HEK293 (cell line): ENCODE measurements at regions not wholly inside any gene's neighbourhood (a gene's known extent, or its start where the extent isn't known, plus 50 kb on each side); places are given as distances from the start of the nearest gene placed in this dataset.
"Not testable (repeated sequence)": the region's sequence is repeated elsewhere in the genome, so short reads cannot be mapped to it uniquely, and the experiment has no call there.

ENCODE experiments used
- CTCF ChIA-PET: fragments of 350-600 bp; formaldehyde crosslinking; extraction: SDS; loops from one replicate; lab custom pipeline; 2021; ENCODE audit warnings: antibody characterized with exemption; lab: Yijun Ruan, JAX
- POLR2A ChIA-PET: fragments of 300-600 bp; formaldehyde crosslinking; extraction: SDS; loops from one replicate; lab custom pipeline; 2020; ENCODE audit warnings: antibody characterized with exemption, inconsistent platforms; lab: Yijun Ruan, JAX
- H3K27ac ChIP-seq: fragments of 200-500 bp; sonication (Bioruptor generic); 2 replicates; pipeline ENCODE4 v1.5.1; 2014; ENCODE audit warnings: low read depth, low read length, control low read depth, inconsistent platforms; ENCODE audit errors: extremely low read depth
- H3K36me3 ChIP-seq, 2 experiments: fragments of 200-500 bp in 1 of 2; sonication (Bioruptor generic) in 1 of 2; 1 replicate in 1 of 2; 2 replicates in 1 of 2; pipeline ENCODE4 v1.5.1; 2014 to 2017; ENCODE audit warnings: inconsistent platforms in 2 of 2, low read length in 2 of 2; ENCODE audit not compliant: control insufficient read depth in 2 of 2, insufficient read depth in 1 of 2
- H3K4me1 ChIP-seq: fragments of 200-500 bp; sonication (Bioruptor generic); 2 replicates; pipeline ENCODE4 v1.5.1; 2014; ENCODE audit warnings: mild to moderate bottlenecking, low read length, inconsistent platforms; ENCODE audit not compliant: control insufficient read depth, insufficient read depth
- H3K4me3 ChIP-seq: 2 replicates; pipeline ENCODE4 v1.5.1; 2011; ENCODE audit warnings: low read depth, mild to moderate bottlenecking, control low read depth, low read length, moderate library complexity
- H3K9me3 ChIP-seq: fragments of 200-500 bp; sonication (Bioruptor generic); 2 replicates; pipeline ENCODE4 v1.5.1; 2014; ENCODE audit warnings: low read depth, low read length, inconsistent platforms; ENCODE audit not compliant: control insufficient read depth, insufficient read depth
- KLF1 ChIP-seq: fragments of 450-650 bp; formaldehyde crosslinking; IDR thresholded peaks from 2 replicates; pipeline ENCODE4 v1.5.1; 2016; ENCODE audit warnings: missing biosample characterization, missing genetic modification characterization
- ZFP69B ChIP-seq: fragments of 450-650 bp; formaldehyde crosslinking; IDR thresholded peaks from 2 replicates; pipeline ENCODE4 v1.5.1; 2016; ENCODE audit warnings: missing biosample characterization, missing genetic modification characterization
- ZIC2 ChIP-seq: fragments of 450-650 bp; formaldehyde crosslinking; IDR thresholded peaks from 2 replicates; pipeline ENCODE4 v1.5.1; 2016; ENCODE audit warnings: missing biosample characterization, missing genetic modification characterization
- ZNF133 ChIP-seq: fragments of 450-650 bp; formaldehyde crosslinking; IDR thresholded peaks from 2 replicates; pipeline ENCODE4 v1.5.1; 2016; ENCODE audit warnings: missing biosample characterization, missing genetic modification characterization
- ZNF239 ChIP-seq: fragments of 450-650 bp; formaldehyde crosslinking; IDR thresholded peaks from 2 replicates; pipeline ENCODE4 v1.5.1; 2016; ENCODE audit warnings: missing biosample characterization, missing genetic modification characterization
- ZNF292 ChIP-seq: fragments of 450-650 bp; formaldehyde crosslinking; IDR thresholded peaks from 2 replicates; pipeline ENCODE4 v1.5.1; 2016; ENCODE audit warnings: low read depth, missing biosample characterization, missing genetic modification characterization, borderline replicate concordance
- ZNF350 ChIP-seq: fragments of 450-650 bp; formaldehyde crosslinking; IDR thresholded peaks from 2 replicates; pipeline ENCODE4 v1.5.0; 2017; ENCODE audit warnings: missing biosample characterization, mild to moderate bottlenecking, missing genetic modification characterization
- ZNF354C ChIP-seq: fragments of 450-650 bp; formaldehyde crosslinking; IDR thresholded peaks from 2 replicates; pipeline ENCODE4 v1.5.1; 2016; ENCODE audit warnings: missing biosample characterization, missing genetic modification characterization, low read depth, borderline replicate concordance
- ZNF791 ChIP-seq: fragments of 450-650 bp; formaldehyde crosslinking; IDR thresholded peaks from 2 replicates; pipeline ENCODE4 v1.5.1; 2016; ENCODE audit warnings: missing biosample characterization, missing genetic modification characterization
- TF ChIP-seq, protein P1 (sequence below): fragments of 450-650 bp; formaldehyde crosslinking; IDR thresholded peaks from 2 replicates; pipeline ENCODE4 v1.5.1; 2016; ENCODE audit warnings: missing biosample characterization, missing genetic modification characterization, low read depth
- TF ChIP-seq, protein P2 (sequence below): fragments of 450-650 bp; formaldehyde crosslinking; IDR thresholded peaks from 2 replicates; pipeline ENCODE4 v1.5.1; 2016; ENCODE audit warnings: missing biosample characterization, missing genetic modification characterization
- TF ChIP-seq, protein P3 (sequence below): fragments of 450-650 bp; formaldehyde crosslinking; IDR thresholded peaks from 2 replicates; pipeline ENCODE4 v1.5.1; 2017; ENCODE audit warnings: missing biosample characterization, missing genetic modification characterization
- TF ChIP-seq, protein P4 (sequence below): fragments of 450-650 bp; formaldehyde crosslinking; IDR thresholded peaks from 2 replicates; pipeline ENCODE4 v1.5.1; 2017; ENCODE audit warnings: missing biosample characterization, missing genetic modification characterization

DNA sequence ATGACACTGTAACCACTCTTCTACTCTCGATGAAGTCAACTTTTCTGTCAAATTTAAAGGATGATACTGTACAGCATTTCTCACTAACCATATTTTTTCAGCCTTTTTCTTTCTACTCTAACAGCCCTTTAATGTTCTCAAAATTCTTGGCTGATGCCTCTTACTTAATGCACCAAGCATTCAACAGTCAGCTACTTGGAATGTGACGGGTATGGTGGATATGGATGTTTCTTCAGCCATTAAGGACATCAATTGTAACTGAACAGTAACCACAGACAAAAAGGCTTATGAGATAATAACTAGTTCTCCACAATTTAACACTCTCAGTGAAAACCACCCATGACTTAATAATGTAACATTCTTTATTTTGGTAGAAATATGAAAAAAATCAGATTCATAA, 467.2 kb upstream of the ZNF337 start:
- Histone ChIP-seq H3K36me3 (no peaks in the 10 kb centered on the region), H3K9me3 (no peaks in the 10 kb centered on the region), H3K27ac (no peak overlapping the region), H3K4me1 (no peaks in the 10 kb centered on the region), H3K4me3 (no peak overlapping the region)
- no peak for TF ChIP-seq ZNF350 (tag by site-specific recombination)
- no peak for TF ChIP-seq KLF1
- TF ChIP-seq ZNF791: no peak
- TF ChIP-seq, protein P1, sequence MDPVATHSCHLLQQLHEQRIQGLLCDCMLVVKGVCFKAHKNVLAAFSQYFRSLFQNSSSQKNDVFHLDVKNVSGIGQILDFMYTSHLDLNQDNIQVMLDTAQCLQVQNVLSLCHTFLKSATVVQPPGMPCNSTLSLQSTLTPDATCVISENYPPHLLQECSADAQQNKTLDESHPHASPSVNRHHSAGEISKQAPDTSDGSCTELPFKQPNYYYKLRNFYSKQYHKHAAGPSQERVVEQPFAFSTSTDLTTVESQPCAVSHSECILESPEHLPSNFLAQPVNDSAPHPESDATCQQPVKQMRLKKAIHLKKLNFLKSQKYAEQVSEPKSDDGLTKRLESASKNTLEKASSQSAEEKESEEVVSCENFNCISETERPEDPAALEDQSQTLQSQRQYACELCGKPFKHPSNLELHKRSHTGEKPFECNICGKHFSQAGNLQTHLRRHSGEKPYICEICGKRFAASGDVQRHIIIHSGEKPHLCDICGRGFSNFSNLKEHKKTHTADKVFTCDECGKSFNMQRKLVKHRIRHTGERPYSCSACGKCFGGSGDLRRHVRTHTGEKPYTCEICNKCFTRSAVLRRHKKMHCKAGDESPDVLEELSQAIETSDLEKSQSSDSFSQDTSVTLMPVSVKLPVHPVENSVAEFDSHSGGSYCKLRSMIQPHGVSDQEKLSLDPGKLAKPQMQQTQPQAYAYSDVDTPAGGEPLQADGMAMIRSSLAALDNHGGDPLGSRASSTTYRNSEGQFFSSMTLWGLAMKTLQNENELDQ (tag by site-specific recombination): no peak
- TF ChIP-seq ZIC2: no peak
- no peak for TF ChIP-seq ZNF133 (tag by site-specific recombination)
- TF ChIP-seq ZNF292: no peak
- no peak for TF ChIP-seq ZNF354C (tag by site-specific recombination)
- TF ChIP-seq, protein P2, sequence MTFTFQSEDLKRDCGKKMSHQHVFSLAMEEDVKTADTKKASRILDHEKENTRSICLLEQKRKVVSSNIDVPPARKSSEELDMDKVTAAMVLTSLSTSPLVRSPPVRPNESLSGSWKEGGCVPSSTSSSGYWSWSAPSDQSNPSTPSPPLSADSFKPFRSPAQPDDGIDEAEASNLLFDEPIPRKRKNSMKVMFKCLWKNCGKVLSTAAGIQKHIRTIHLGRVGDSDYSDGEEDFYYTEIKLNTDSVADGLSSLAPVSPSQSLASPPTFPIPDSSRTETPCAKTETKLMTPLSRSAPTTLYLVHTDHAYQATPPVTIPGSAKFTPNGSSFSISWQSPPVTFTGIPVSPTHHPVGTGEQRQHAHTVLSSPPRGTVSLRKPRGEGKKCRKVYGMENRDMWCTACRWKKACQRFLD (tag by site-specific recombination): no peak
- TF ChIP-seq, protein P3, sequence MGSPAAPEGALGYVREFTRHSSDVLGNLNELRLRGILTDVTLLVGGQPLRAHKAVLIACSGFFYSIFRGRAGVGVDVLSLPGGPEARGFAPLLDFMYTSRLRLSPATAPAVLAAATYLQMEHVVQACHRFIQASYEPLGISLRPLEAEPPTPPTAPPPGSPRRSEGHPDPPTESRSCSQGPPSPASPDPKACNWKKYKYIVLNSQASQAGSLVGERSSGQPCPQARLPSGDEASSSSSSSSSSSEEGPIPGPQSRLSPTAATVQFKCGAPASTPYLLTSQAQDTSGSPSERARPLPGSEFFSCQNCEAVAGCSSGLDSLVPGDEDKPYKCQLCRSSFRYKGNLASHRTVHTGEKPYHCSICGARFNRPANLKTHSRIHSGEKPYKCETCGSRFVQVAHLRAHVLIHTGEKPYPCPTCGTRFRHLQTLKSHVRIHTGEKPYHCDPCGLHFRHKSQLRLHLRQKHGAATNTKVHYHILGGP (tag by site-specific recombination): no peak
- no peak for TF ChIP-seq ZFP69B (tag by site-specific recombination)
- TF ChIP-seq ZNF239: no peak
- TF ChIP-seq, protein P4, sequence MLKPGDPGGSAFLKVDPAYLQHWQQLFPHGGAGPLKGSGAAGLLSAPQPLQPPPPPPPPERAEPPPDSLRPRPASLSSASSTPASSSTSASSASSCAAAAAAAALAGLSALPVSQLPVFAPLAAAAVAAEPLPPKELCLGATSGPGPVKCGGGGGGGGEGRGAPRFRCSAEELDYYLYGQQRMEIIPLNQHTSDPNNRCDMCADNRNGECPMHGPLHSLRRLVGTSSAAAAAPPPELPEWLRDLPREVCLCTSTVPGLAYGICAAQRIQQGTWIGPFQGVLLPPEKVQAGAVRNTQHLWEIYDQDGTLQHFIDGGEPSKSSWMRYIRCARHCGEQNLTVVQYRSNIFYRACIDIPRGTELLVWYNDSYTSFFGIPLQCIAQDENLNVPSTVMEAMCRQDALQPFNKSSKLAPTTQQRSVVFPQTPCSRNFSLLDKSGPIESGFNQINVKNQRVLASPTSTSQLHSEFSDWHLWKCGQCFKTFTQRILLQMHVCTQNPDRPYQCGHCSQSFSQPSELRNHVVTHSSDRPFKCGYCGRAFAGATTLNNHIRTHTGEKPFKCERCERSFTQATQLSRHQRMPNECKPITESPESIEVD (tag by site-specific recombination): no peak
- ChIA-PET POLR2A (interaction anchor here (0.5 kb wide), 1 partner anchor 315 kb away, joined by 6 read pairs; no protein-coding TSS in a partner anchor), CTCF (no interaction called here)

DNA sequence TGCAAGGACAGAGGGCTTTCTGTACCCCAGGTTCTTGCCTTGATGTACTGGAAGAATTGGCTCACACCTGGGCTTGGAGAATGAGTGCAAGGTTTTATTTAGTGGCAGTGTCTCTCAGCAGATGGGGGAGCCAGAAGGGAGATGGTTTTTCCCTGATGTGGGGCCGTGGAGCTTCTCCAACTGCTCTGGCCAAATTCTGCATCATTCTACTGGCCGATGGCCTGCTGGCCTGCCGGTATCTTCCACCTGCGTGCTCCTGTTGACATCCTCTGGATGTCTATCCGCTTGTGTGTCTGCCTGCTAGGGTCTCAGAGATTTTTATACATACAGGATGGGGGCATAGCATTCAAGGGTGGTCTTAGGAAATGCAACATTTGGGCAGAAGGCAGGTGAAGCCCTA, 466.5 kb upstream of the ZNF337 start:
- CTCF ChIA-PET, POLR2A ChIA-PET, H3K4me1 ChIP-seq: not testable (repeated sequence)

DNA sequence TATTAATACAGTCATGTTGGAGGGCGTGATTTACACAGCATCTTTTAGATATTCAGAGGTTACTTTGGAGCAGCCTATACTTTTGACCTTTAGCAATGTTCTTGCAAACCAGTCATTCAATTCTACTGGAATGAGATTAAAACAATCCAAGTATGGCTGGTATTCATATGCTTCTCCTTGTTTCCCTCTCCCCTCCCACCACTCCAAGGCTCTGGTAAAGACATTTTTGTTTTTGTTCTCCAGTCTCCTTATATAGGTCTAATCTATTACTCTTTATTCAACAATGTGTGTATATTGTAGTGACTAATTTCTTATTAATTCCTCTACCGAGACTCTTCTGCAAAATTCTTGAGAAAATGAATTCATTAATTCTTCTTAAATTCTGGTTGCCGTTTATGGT, 465.1 kb upstream of the ZNF337 start:
- H3K4me1 ChIP-seq, H3K9me3 ChIP-seq, CTCF ChIA-PET, H3K4me3 ChIP-seq, POLR2A ChIA-PET, H3K36me3 ChIP-seq, H3K27ac ChIP-seq: not testable (repeated sequence)

More for the DNA sequence above, 466.5 kb upstream of the ZNF337 start:
- H3K36me3 ChIP-seq, H3K9me3 ChIP-seq, H3K4me3 ChIP-seq, H3K27ac ChIP-seq: not testable (repeated sequence)

DNA sequence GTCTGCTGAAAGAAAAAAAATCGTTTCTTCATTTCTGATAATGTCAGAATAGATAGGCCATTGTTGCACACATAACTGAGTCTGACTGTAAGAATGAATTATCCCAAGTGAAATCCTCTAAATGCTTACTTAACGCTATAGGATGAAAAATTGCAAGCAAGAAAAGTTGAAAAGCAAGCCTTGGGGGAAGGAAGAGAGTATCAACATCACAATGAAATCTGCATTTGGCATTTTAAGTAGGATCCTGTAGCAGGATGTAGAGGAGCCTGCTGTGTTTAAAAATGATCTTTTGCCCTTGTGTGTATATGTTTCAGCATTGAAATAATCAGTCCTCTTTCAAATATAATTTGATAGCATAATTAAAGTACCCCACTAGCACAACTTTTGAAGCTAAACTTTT, 464.3 kb upstream of the ZNF337 start:
- CTCF ChIA-PET, H3K9me3 ChIP-seq, H3K36me3 ChIP-seq, H3K4me1 ChIP-seq, H3K4me3 ChIP-seq, H3K27ac ChIP-seq, POLR2A ChIA-PET: not testable (repeated sequence)
